22Rv1 (cell line): ENCODE measurements at regions not wholly inside any gene's neighbourhood (a gene's known extent, or its start where the extent isn't known, plus 50 kb on each side); places are given as distances from the start of the nearest gene placed in this dataset.

Experiments used
- CTCF ChIP-seq: fragments of 450-650 bp; IDR thresholded peaks from 2 replicates; pipeline ENCODE4 v1.5.1; 2017; ENCODE audit warnings: mild to moderate bottlenecking
- ZFX ChIP-seq: fragments of 450-650 bp; IDR thresholded peaks from 2 replicates; pipeline ENCODE4 v1.6.1; 2017; ENCODE audit warnings: antibody characterized with exemption, borderline replicate concordance

DNA sequence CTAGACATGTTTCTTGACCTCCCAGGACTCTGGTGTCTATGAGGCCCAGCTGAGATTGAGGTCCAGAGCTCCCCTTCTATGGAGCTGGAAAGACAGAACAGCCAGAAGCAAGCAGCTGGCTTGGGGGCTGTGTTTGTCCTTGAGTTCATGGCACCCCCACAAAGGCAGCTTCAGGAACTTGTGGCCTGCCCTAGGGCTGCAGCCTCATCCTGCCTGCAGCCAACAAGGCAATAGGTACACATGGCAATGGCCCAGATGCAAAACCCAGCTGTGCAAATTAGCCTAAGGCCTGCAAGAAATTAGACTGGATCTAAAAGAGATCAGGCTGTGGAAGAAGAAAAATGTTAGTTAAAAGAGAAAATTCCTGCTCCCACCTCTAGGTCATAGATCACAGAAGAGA, 131.7 kb upstream of the NALF2 start:
- TF ChIP-seq CTCF (no peak), ZFX (no peak)
